B cell (primary cell): ENCODE measurements at regions not wholly inside any gene's neighbourhood (a gene's known extent, or its start where the extent isn't known, plus 50 kb on each side); places are given as distances from the start of the nearest gene placed in this dataset.

Experiments used
- CTCF ChIP-seq: fragments of 200-600 bp; IDR thresholded peaks from one replicate; pipeline ENCODE4 v1.8.0; 2022; ENCODE audit warnings: antibody characterized with exemption, mild to moderate bottlenecking
- EZH2 ChIP-seq: IDR thresholded peaks from 2 replicates; pipeline ENCODE4 v1.6.1; 2012; ENCODE audit warnings: borderline replicate concordance, low read depth, mild to moderate bottlenecking, moderate library complexity, low read length; ENCODE audit not compliant: insufficient read depth, poor library complexity, severe bottlenecking

GRCh38 chr1:86260476-86260875 is 103.9 kb upstream of the COL24A1 start:
- TF ChIP-seq CTCF = no peak
- TF ChIP-seq EZH2 = no peak
